SH-SY5Y (cell line): ENCODE measurements at regions not wholly inside any gene's neighbourhood (a gene's known extent, or its start where the extent isn't known, plus 50 kb on each side); places are given as distances from the start of the nearest gene placed in this dataset.

ENCODE experiments used
- GATA2 ChIP-seq: IDR thresholded peaks from 2 replicates; pipeline ENCODE4 v1.6.1; 2011; ENCODE audit warnings: mild to moderate bottlenecking, low read depth, low read length
- GATA3 ChIP-seq: IDR thresholded peaks from 2 replicates; pipeline ENCODE4 v1.6.1; 2011; ENCODE audit warnings: low read depth, mild to moderate bottlenecking, low read length, moderate library complexity

GRCh38 chr3:159913712-159914414 lies 74.8 kb upstream of the IL12A start:
- TF ChIP-seq GATA2 (no peak), GATA3 (no peak)
